IPS-18a (cell line): ENCODE measurements at regions not wholly inside any gene's neighbourhood (a gene's known extent, or its start where the extent isn't known, plus 50 kb on each side); places are given as distances from the start of the nearest gene placed in this dataset.
A peak's percentile ranks its signal among the peaks of the same experiment; 100 is the strongest.

Experiments used
- H3K27ac ChIP-seq: one replicate; pipeline ENCODE4 v1.5.1; 2013; ENCODE audit warnings: low read length
- H3K27me3 ChIP-seq: one replicate; pipeline ENCODE4 v1.6.1; 2013; ENCODE audit warnings: mild to moderate bottlenecking, low read length; ENCODE audit not compliant: control insufficient read depth, insufficient read depth
- H3K36me3 ChIP-seq: one replicate; pipeline ENCODE4 v1.6.1; 2013; ENCODE audit warnings: low read depth, low read length; ENCODE audit not compliant: control insufficient read depth
- H3K4me1 ChIP-seq: one replicate; pipeline ENCODE4 v1.6.1; 2013; ENCODE audit warnings: low read depth, low read length; ENCODE audit not compliant: control insufficient read depth
- H3K4me3 ChIP-seq: one replicate; pipeline ENCODE4 v1.5.1; 2013; ENCODE audit warnings: low read length
- H3K9ac ChIP-seq: one replicate; pipeline ENCODE4 v1.6.1; 2013; ENCODE audit warnings: mild to moderate bottlenecking, low read length, moderate library complexity
- H3K9me3 ChIP-seq: one replicate; pipeline ENCODE4 v1.6.1; 2013; ENCODE audit warnings: low read depth, low read length; ENCODE audit not compliant: control insufficient read depth

DNA sequence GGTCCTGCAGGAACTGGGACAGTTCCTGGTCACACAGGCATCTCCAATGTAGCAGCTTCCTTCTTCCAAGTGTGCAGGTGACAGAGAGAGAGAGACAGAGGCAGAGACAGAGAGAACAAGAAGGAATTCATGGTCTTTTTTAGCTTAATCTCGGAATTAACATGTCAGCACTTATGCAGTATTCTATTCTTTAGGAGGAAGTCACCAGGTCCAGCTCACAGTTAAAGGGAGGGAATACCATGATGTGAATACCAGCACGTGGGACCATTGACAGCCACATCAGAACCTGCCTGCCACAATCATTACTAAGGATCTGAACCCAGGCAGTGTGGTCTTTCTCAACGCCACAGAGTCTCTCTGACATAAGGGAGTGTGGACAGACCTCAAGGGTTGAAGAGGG, 341.6 kb downstream of the MN1 start:
- Histone ChIP-seq H3K4me1 (peaks cover 27% of the 10 kb centered on the region), H3K36me3 (no peaks in the 10 kb centered on the region), H3K27ac (no peak overlapping the region), H3K27me3 (no peaks in the 10 kb centered on the region), H3K4me3 (no peak overlapping the region), H3K9me3 (no peaks in the 10 kb centered on the region), H3K9ac (no peak overlapping the region)

- Histone ChIP-seq H3K27me3 (no peaks in the 10 kb centered on the region), H3K27ac (no peak overlapping the region)
Measured at GRCh38 chr22:27460591-27461347, 340.8 kb downstream of the MN1 start.

GRCh38 chr22:27461470-27461869, 340.1 kb downstream of the MN1 start:
- peaks cover 27% of the 10 kb centered on the region for H3K4me1 ChIP-seq
- no peaks in the 10 kb centered on the region for H3K27me3 ChIP-seq

More at GRCh38 chr22:27460591-27461347, 340.8 kb downstream of the MN1 start:
- H3K4me3 ChIP-seq = no peak overlapping the region
- no peaks in the 10 kb centered on the region for H3K9me3 ChIP-seq
- H3K4me1 ChIP-seq = peaks cover 27% of the 10 kb centered on the region
- no peak overlapping the region for H3K9ac ChIP-seq
- H3K36me3 ChIP-seq = no peaks in the 10 kb centered on the region

DNA sequence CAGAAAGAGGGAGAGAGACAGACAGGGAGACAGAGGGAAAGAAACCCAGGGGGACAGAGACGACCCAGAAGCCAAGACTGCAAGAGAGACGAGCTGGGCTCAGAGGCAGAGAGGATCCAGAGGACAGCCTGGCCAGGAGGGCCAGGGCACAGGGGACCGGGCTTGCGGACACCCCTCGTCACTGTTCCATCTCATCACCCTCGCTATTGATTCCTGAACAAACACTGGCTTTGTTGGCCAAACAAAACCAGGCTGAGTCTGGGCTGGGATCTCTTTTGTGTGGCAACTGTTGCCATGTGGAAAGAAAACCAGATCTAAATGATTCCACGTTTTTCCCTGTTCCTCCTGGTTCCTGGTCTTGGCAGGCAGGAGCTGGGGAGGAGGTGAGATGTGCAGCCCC, 339.4 kb downstream of the MN1 start:
- peaks cover 27% of the 10 kb centered on the region for H3K4me1 ChIP-seq
- no peak overlapping the region for H3K4me3 ChIP-seq
- H3K36me3 ChIP-seq = no peaks in the 10 kb centered on the region
- H3K27ac ChIP-seq = no peak overlapping the region
- H3K9me3 ChIP-seq = no peaks in the 10 kb centered on the region
- no peaks in the 10 kb centered on the region for H3K27me3 ChIP-seq
- H3K9ac ChIP-seq = no peak overlapping the region

More at GRCh38 chr22:27461470-27461869, 340.1 kb downstream of the MN1 start:
- Histone ChIP-seq H3K36me3 (no peaks in the 10 kb centered on the region), H3K9me3 (no peaks in the 10 kb centered on the region), H3K4me3 (peak overlapping the region; percentile 4), H3K9ac (no peak overlapping the region), H3K27ac (no peak overlapping the region)

GRCh38 chr22:27463121-27463660, 338.4 kb downstream of the MN1 start:
- no peak overlapping the region for H3K4me3 ChIP-seq
- no peak overlapping the region for H3K9ac ChIP-seq
- no peaks in the 10 kb centered on the region for H3K27me3 ChIP-seq
- no peaks in the 10 kb centered on the region for H3K36me3 ChIP-seq
- H3K4me1 ChIP-seq = peaks cover 27% of the 10 kb centered on the region
- no peaks in the 10 kb centered on the region for H3K9me3 ChIP-seq
- no peak overlapping the region for H3K27ac ChIP-seq

GRCh38 chr22:27466229-27466628, 335.3 kb downstream of the MN1 start:
- peaks cover 13% of the 10 kb centered on the region for H3K4me1 ChIP-seq
- no peak overlapping the region for H3K27ac ChIP-seq
- H3K27me3 ChIP-seq = no peaks in the 10 kb centered on the region
- H3K4me3 ChIP-seq = no peak overlapping the region
- H3K9ac ChIP-seq = no peak overlapping the region
- H3K36me3 ChIP-seq = no peaks in the 10 kb centered on the region
- no peaks in the 10 kb centered on the region for H3K9me3 ChIP-seq

DNA sequence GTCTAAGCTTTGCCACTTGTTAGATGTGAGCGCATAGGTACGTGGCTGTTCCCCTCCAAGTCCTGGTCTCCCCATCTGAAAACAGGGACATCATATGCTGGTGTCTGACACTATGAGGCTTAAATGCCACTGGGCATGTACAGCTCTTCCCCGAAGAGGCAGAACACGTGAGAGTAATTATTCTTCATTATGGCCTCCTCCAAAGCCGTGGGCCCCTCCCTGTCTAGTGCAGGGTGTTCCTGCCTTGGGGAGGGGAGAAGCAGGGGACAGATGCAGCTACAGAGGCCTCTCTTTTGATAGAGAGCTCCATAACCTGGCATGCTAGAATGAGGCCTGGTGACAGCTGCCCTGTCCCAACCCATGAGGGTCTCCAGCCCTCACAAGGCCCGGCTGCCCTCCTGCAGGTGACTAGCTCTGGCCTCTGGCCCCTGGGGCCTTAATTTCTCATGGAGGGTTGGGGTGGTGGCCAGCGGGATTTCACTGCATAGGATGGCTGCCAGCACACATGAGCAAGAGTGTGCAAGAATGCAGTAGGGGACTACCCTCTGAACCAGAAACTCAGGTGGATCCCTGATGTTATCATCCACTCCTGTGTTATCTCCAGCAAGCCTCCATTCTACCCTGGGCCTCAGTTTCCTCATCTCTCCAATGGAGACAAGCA, 334.6 kb downstream of the MN1 start:
- Histone ChIP-seq H3K4me3 (no peak overlapping the region), H3K27me3 (no peaks in the 10 kb centered on the region), H3K4me1 (peaks cover 7% of the 10 kb centered on the region), H3K9me3 (no peaks in the 10 kb centered on the region), H3K36me3 (no peaks in the 10 kb centered on the region), H3K27ac (no peak overlapping the region), H3K9ac (no peak overlapping the region)

- no peak overlapping the region for H3K27ac ChIP-seq
Measured at GRCh38 chr22:27467711-27468110, 333.8 kb downstream of the MN1 start.

DNA sequence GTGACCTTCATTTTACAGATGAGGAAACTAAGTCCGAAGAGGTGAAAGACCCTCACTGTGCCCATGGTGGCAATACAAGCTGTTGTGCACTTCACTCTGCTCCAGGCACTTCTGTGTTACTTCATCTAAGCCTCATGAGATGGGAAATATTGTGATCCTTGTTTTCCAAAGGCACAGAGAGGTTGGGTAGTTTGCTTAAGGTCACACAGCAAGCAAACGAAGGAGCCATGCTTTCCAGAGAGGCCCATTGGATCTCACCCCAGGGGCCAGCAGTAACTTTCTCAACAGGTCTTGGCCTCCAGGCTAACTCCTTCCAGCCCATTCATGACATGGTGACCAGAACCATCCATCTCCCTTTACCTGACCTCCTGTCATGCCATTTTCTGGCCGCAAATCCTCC, 332.8 kb downstream of the MN1 start:
- Histone ChIP-seq H3K9me3 (no peaks in the 10 kb centered on the region), H3K27me3 (no peaks in the 10 kb centered on the region), H3K36me3 (no peaks in the 10 kb centered on the region), H3K27ac (no peak overlapping the region), H3K4me3 (no peak overlapping the region), H3K4me1 (peaks cover under 1% of the 10 kb centered on the region), H3K9ac (no peak overlapping the region)

More at GRCh38 chr22:27467711-27468110, 333.8 kb downstream of the MN1 start:
- Histone ChIP-seq H3K4me1 (no peaks in the 10 kb centered on the region), H3K36me3 (no peaks in the 10 kb centered on the region), H3K9me3 (no peaks in the 10 kb centered on the region), H3K27me3 (no peaks in the 10 kb centered on the region), H3K9ac (no peak overlapping the region), H3K4me3 (no peak overlapping the region)

DNA sequence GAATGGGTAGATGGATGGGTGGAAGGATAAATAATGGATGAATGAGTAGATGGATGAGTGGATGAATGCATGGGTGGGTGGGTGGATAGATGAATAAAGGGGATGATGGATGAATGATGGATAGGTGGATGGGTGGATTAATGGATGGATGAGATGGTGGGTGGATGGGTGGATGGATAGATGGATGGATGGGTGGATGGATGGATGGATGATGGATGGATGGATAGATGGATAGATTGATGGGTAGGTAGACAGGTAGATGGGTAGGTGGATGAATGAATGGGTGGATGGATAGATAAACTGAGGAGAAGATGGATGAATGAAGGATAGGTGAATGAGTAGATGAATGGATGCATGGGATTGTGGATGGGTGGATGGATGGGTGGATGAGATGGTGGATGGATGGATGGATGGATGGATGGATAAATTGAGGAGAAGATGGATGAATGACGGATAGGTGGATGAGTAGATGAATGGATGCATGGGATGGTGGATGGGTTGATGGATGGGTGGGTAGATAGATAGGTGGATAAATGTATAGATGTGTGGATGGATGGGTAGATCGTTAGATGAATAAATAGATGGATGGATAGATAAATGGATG, 331.3 kb downstream of the MN1 start:
- H3K4me1 ChIP-seq = peaks cover 13% of the 10 kb centered on the region
- no peak overlapping the region for H3K27ac ChIP-seq
- H3K27me3 ChIP-seq = no peaks in the 10 kb centered on the region
- no peaks in the 10 kb centered on the region for H3K36me3 ChIP-seq
- no peak overlapping the region for H3K9ac ChIP-seq
- H3K9me3 ChIP-seq = no peaks in the 10 kb centered on the region
- no peak overlapping the region for H3K4me3 ChIP-seq

GRCh38 chr22:27472975-27473374, 328.6 kb downstream of the MN1 start:
- H3K27me3 ChIP-seq = no peaks in the 10 kb centered on the region
- H3K9me3 ChIP-seq = no peaks in the 10 kb centered on the region
- H3K27ac ChIP-seq = no peak overlapping the region
- H3K4me3 ChIP-seq = no peak overlapping the region
- H3K4me1 ChIP-seq = peaks cover 17% of the 10 kb centered on the region
- no peak overlapping the region for H3K9ac ChIP-seq
- no peaks in the 10 kb centered on the region for H3K36me3 ChIP-seq
